Peyer's patch (tissue), 4 donors: ENCODE measurements at regions not wholly inside any gene's neighbourhood (a gene's known extent, or its start where the extent isn't known, plus 50 kb on each side); places are given as distances from the start of the nearest gene placed in this dataset.

Experiments used
- CTCF ChIP-seq, 6 experiments: fragments of 450-650 bp in 4 of 6; fragments of 200-600 bp in 2 of 6; sonication (generic) in 1 of 6; IDR thresholded peaks; one replicate each; pipeline ENCODE4 v1.5.1; 2017 to 2019; ENCODE audit warnings: antibody characterized with exemption in 6 of 6, mild to moderate bottlenecking in 3 of 6, moderate library complexity in 1 of 6
- POLR2A ChIP-seq, 2 donors: fragments of 450-650 bp; IDR thresholded peaks; one replicate each; pipeline ENCODE4 v1.5.1; 2017; ENCODE audit warnings: antibody characterized with exemption in 2 of 2, mild to moderate bottlenecking in 2 of 2, moderate library complexity in 2 of 2

GRCh38 chr13:62910541-62911060 lies 1495.0 kb upstream of the PCDH20 start:
- TF ChIP-seq CTCF (IDR thresholded peaks at IDR 0.05) (no peak), POLR2A (IDR thresholded peaks at IDR 0.05) (no peak)
